Urothelium cell line (cell line): ENCODE measurements at regions not wholly inside any gene's neighbourhood (a gene's known extent, or its start where the extent isn't known, plus 50 kb on each side); places are given as distances from the start of the nearest gene placed in this dataset.
A peak's percentile ranks its signal among the peaks of the same experiment; 100 is the strongest.

ENCODE experiments used
- DNase-seq: peaks from one replicate; pipeline ENCODE4 v3.0.0; 2011; ENCODE audit warnings: low spot score, mixed read lengths
- FAIRE-seq: peaks from 2 replicates; lab custom pipeline; 2011; peaks lifted over from hg19 to GRCh38; lab: Jason Lieb, UNC

GRCh38 chr21:16406355-16406754, 676.6 kb downstream of the USP25 start:
- DNase-seq: no peak
- no peak for FAIRE-seq

- DNase-seq (peak; percentile 6), FAIRE-seq (no peak)
Measured at GRCh38 chr21:16407403-16408240, 677.8 kb downstream of the USP25 start.

- DNase-seq (no peak), FAIRE-seq (no peak)
Measured at GRCh38 chr21:16408280-16408679, 678.5 kb downstream of the USP25 start.

- DNase-seq (no peak), FAIRE-seq (no peak)
Measured at GRCh38 chr21:16409352-16409751, 679.6 kb downstream of the USP25 start.

- no peak for DNase-seq
Measured at GRCh38 chr21:16418226-16418625, 688.4 kb downstream of the USP25 start.

GRCh38 chr21:16418642-16419041, 688.9 kb downstream of the USP25 start:
- no peak for DNase-seq
- no peak for FAIRE-seq

More at GRCh38 chr21:16418226-16418625, 688.4 kb downstream of the USP25 start:
- FAIRE-seq: no peak

- DNase-seq (peak; percentile 13), FAIRE-seq (no peak)
Measured at GRCh38 chr21:16419188-16419921, 689.6 kb downstream of the USP25 start.

GRCh38 chr21:16420031-16420724, 690.4 kb downstream of the USP25 start:
- DNase-seq (peak; percentile 17), FAIRE-seq (no peak)

- DNase-seq: no peak
- FAIRE-seq: no peak
Measured at GRCh38 chr21:16421007-16421406, 691.2 kb downstream of the USP25 start.

GRCh38 chr21:16421965-16422364, 692.2 kb downstream of the USP25 start:
- DNase-seq: no peak
- FAIRE-seq: no peak

- no peak for DNase-seq
- no peak for FAIRE-seq
Measured at GRCh38 chr21:16422702-16423101, 692.9 kb downstream of the USP25 start.

- no peak for DNase-seq
- no peak for FAIRE-seq
Measured at GRCh38 chr21:16423921-16424320, 694.1 kb downstream of the USP25 start.

- no peak for DNase-seq
- FAIRE-seq: no peak
Measured at GRCh38 chr21:16424331-16424751, 694.6 kb downstream of the USP25 start.

GRCh38 chr21:16425376-16425775, 695.6 kb downstream of the USP25 start:
- DNase-seq (no peak), FAIRE-seq (no peak)

- FAIRE-seq (no peak), DNase-seq (no peak)
Measured at GRCh38 chr21:16426936-16427335, 697.2 kb downstream of the USP25 start.

- DNase-seq (no peak), FAIRE-seq (no peak)
Measured at GRCh38 chr21:16427587-16428087, 697.9 kb downstream of the USP25 start.

GRCh38 chr21:16437586-16437985, 707.8 kb downstream of the USP25 start:
- FAIRE-seq (no peak), DNase-seq (no peak)

- FAIRE-seq: no peak
Measured at GRCh38 chr21:16438761-16439160, 709.0 kb downstream of the USP25 start.

GRCh38 chr21:16441789-16442188, 712.0 kb downstream of the USP25 start:
- FAIRE-seq (no peak), DNase-seq (no peak)

More at GRCh38 chr21:16438761-16439160, 709.0 kb downstream of the USP25 start:
- DNase-seq: no peak

- DNase-seq: peak; percentile 4
- FAIRE-seq: no peak
Measured at GRCh38 chr21:16454399-16454798, 724.6 kb downstream of the USP25 start.

GRCh38 chr21:16455526-16455925, 725.7 kb downstream of the USP25 start:
- no peak for DNase-seq
- no peak for FAIRE-seq
